NCI-H146 (cell line): ENCODE measurements at regions not wholly inside any gene's neighbourhood (a gene's known extent, or its start where the extent isn't known, plus 50 kb on each side); places are given as distances from the start of the nearest gene placed in this dataset.
"Not testable (repeated sequence)": the region's sequence is repeated elsewhere in the genome, so short reads cannot be mapped to it uniquely, and the experiment has no call there.

ENCODE experiments used
- DNase-seq: peaks from one replicate; lab custom pipeline; 2025; lab: John Stamatoyannopoulos, UW

- DNase-seq: no peak
These were observed 259.7 kb downstream of the AHR start for GRCh38 chr7:17558135-17558534.

- no peak for DNase-seq
These were observed 260.3 kb downstream of the AHR start for GRCh38 chr7:17558558-17559332.

GRCh38 chr7:17559388-17559787 lies 260.9 kb downstream of the AHR start:
- peak; percentile 26 for DNase-seq

- no peak for DNase-seq
These were observed 262.1 kb downstream of the AHR start for GRCh38 chr7:17560516-17560915.

GRCh38 chr7:17560966-17561365 lies 262.5 kb downstream of the AHR start:
- DNase-seq: no peak

GRCh38 chr7:17564678-17565212 lies 266.3 kb downstream of the AHR start:
- no peak for DNase-seq

GRCh38 chr7:17580141-17580540 lies 281.7 kb downstream of the AHR start:
- DNase-seq: no peak

- DNase-seq: no peak
These were observed 282.4 kb downstream of the AHR start for GRCh38 chr7:17580856-17581255.

GRCh38 chr7:17581301-17581700 lies 282.8 kb downstream of the AHR start:
- no peak for DNase-seq

GRCh38 chr7:17582696-17583095 lies 284.2 kb downstream of the AHR start:
- not testable (repeated sequence) for DNase-seq

- DNase-seq: no peak
These were observed 285.3 kb downstream of the AHR start for GRCh38 chr7:17583786-17584185.

GRCh38 chr7:17584822-17585221 lies 286.4 kb downstream of the AHR start:
- no peak for DNase-seq

- DNase-seq: no peak
These were observed 288.3 kb downstream of the AHR start for GRCh38 chr7:17586711-17587110.

GRCh38 chr7:17588730-17589129 lies 290.3 kb downstream of the AHR start:
- DNase-seq: no peak

GRCh38 chr7:17589671-17590070 lies 291.2 kb downstream of the AHR start:
- no peak for DNase-seq

GRCh38 chr7:17590221-17590620 lies 291.8 kb downstream of the AHR start:
- no peak for DNase-seq

GRCh38 chr7:17593819-17594419 lies 295.5 kb downstream of the AHR start:
- no peak for DNase-seq

GRCh38 chr7:17595546-17595945 lies 297.1 kb downstream of the AHR start:
- no peak for DNase-seq

GRCh38 chr7:17598305-17598704 lies 299.9 kb downstream of the AHR start:
- no peak for DNase-seq

GRCh38 chr7:17598846-17599245 lies 300.4 kb downstream of the AHR start:
- peak; percentile 61 for DNase-seq

- DNase-seq: peak; percentile 33
These were observed 301.4 kb downstream of the AHR start for GRCh38 chr7:17599733-17600339.

GRCh38 chr7:17600340-17600752 lies 301.9 kb downstream of the AHR start:
- DNase-seq: no peak

- no peak for DNase-seq
These were observed 303.5 kb downstream of the AHR start for GRCh38 chr7:17601921-17602320.
